H1 (cell line): ENCODE measurements at regions not wholly inside any gene's neighbourhood (a gene's known extent, or its start where the extent isn't known, plus 50 kb on each side); places are given as distances from the start of the nearest gene placed in this dataset.

ENCODE experiments used
- CTCF ChIA-PET: fragments of 300-600 bp; sonication (Branson Sonifier 250); formaldehyde crosslinking; loops from one replicate; lab custom pipeline; 2021; ENCODE audit not compliant: partially characterized antibody; lab: Charles Lee
- POLR2A ChIA-PET: fragments of 300-600 bp; sonication (Branson Sonifier 250); formaldehyde crosslinking; loops from one replicate; lab custom pipeline; 2021; ENCODE audit warnings: inconsistent platforms; ENCODE audit not compliant: partially characterized antibody; lab: Charles Lee
- DNase-seq, 2 experiments: peaks; one replicate each; pipeline versions ENCODE4 v3.0.0 to v3.0.0-alpha.2; 2010 to 2022; ENCODE audit warnings: low spot score in 2 of 2, low read depth in 1 of 2, mixed read lengths in 1 of 2
- FAIRE-seq: peaks from 2 replicates; lab custom pipeline; 2011; peaks lifted over from hg19 to GRCh38; lab: Jason Lieb, UNC
- H2AFZ ChIP-seq: 2 replicates; pipeline ENCODE4 v1.8.1; 2012; ENCODE audit warnings: low read length, inconsistent platforms
- H2AK5ac ChIP-seq: 2 replicates; pipeline ENCODE4 v1.6.1; 2013; ENCODE audit warnings: low read depth, low read length
- H2BK120ac ChIP-seq: replicated peaks from 2 replicates; pipeline ENCODE3; 2013; ENCODE audit warnings: low read depth, low read length, inconsistent platforms
- H2BK12ac ChIP-seq: 2 replicates; pipeline ENCODE4 v1.6.1; 2013; ENCODE audit warnings: low read depth, low read length
- H2BK15ac ChIP-seq: 2 replicates; pipeline ENCODE4 v1.6.1; 2013; ENCODE audit warnings: low read length
- H2BK20ac ChIP-seq: 2 replicates; pipeline ENCODE4 v1.6.1; 2013; ENCODE audit warnings: low read length
- H2BK5ac ChIP-seq: 2 replicates; pipeline ENCODE4 v1.6.1; 2013; ENCODE audit warnings: low read depth, low read length
- H3K14ac ChIP-seq: 2 replicates; pipeline ENCODE4 v1.6.1; 2013; ENCODE audit warnings: inconsistent platforms; ENCODE audit not compliant: insufficient read length
- H3K18ac ChIP-seq: 2 replicates; pipeline ENCODE4 v1.6.1; 2013; ENCODE audit warnings: low read length; ENCODE audit errors: extremely low read depth
- H3K23ac ChIP-seq: 2 replicates; pipeline ENCODE4 v1.6.1; 2013; ENCODE audit warnings: inconsistent platforms; ENCODE audit not compliant: insufficient read length
- H3K23me2 ChIP-seq: 2 replicates; pipeline ENCODE4 v1.6.1; 2013; ENCODE audit warnings: low read depth, low read length
- H3K27ac ChIP-seq: 2 replicates; pipeline ENCODE4 v1.6.1; 2011; ENCODE audit warnings: low read depth, low read length, inconsistent platforms
- H3K27me3 ChIP-seq, 4 experiments: replicated peaks in 1 of 4; 1 replicate in 1 of 4; 2 replicates in 3 of 4; pipeline versions ENCODE4 v1.6.1 to v1.8.1; 2011 to 2013; ENCODE audit warnings: low read length in 3 of 4, mild to moderate bottlenecking in 3 of 4, inconsistent platforms in 2 of 4, mixed read lengths in 2 of 4, moderate library complexity in 1 of 4; ENCODE audit not compliant: control insufficient read depth in 3 of 4, insufficient read depth in 3 of 4; ENCODE audit errors: extremely low read depth in 1 of 4
- H3K36me3 ChIP-seq, 4 experiments: 2 replicates each; pipeline versions ENCODE4 v1.6.1 to v1.8.1; 2011 to 2013; ENCODE audit warnings: mild to moderate bottlenecking in 4 of 4, low read length in 3 of 4, moderate library complexity in 2 of 4, control low read depth in 1 of 4, inconsistent platforms in 1 of 4; ENCODE audit not compliant: insufficient read depth in 4 of 4, control insufficient read depth in 2 of 4
- H3K4ac ChIP-seq: replicated peaks from 2 replicates; pipeline ENCODE3; 2013; ENCODE audit warnings: low read length, low read depth, mixed read lengths, inconsistent platforms; ENCODE audit not compliant: insufficient read length
- H3K4me1 ChIP-seq, 4 experiments: replicated peaks in 1 of 4; 1 replicate in 1 of 4; 2 replicates in 3 of 4; pipeline versions ENCODE4 v1.6.1 to v1.8.1; 2011 to 2013; ENCODE audit warnings: low read length in 3 of 4, inconsistent platforms in 2 of 4, mixed read lengths in 1 of 4; ENCODE audit not compliant: insufficient read depth in 4 of 4, control insufficient read depth in 3 of 4
- H3K4me2 ChIP-seq, 2 experiments: 2 replicates each; pipeline versions ENCODE4 v1.6.1 to v1.8.1; 2011 to 2013; ENCODE audit warnings: low read depth in 2 of 2, low read length in 2 of 2, control low read depth in 1 of 2, inconsistent platforms in 1 of 2, mild to moderate bottlenecking in 1 of 2; ENCODE audit not compliant: insufficient read depth in 1 of 2
- H3K4me3 ChIP-seq, 4 experiments: fragments of 200-600, 300-600 bp in 1 of 4; sonication (generic), shearing (Covaris generic), sonication (Bioruptor Twin) in 1 of 4; 2 replicates each; pipeline versions ENCODE4 v1.5.1 to v1.8.1; 2011 to 2016; ENCODE audit warnings: low read length in 4 of 4, low read depth in 3 of 4, control low read depth in 2 of 4, inconsistent platforms in 2 of 4, mild to moderate bottlenecking in 2 of 4, mixed read lengths in 1 of 4, moderate library complexity in 1 of 4; ENCODE audit not compliant: insufficient read depth in 2 of 4; ENCODE audit errors: extremely low read depth in 1 of 4
- H3K56ac ChIP-seq: replicated peaks from 2 replicates; pipeline ENCODE3; 2013; ENCODE audit warnings: low read depth, mild to moderate bottlenecking, mixed read lengths, low read length, inconsistent platforms; ENCODE audit not compliant: insufficient read length
- H3K79me1 ChIP-seq: 2 replicates; pipeline ENCODE4 v1.6.1; 2013; ENCODE audit warnings: low read depth, low read length, control low read depth
- H3K79me2 ChIP-seq, 2 experiments: 2 replicates each; pipeline versions ENCODE4 v1.6.1 to v1.8.1; 2012 to 2013; ENCODE audit warnings: low read length in 2 of 2, mild to moderate bottlenecking in 2 of 2, inconsistent platforms in 1 of 2; ENCODE audit not compliant: insufficient read depth in 2 of 2, control insufficient read depth in 1 of 2
- H3K9ac ChIP-seq, 4 experiments: replicated peaks in 1 of 4; 1 replicate in 1 of 4; 2 replicates in 3 of 4; pipeline versions ENCODE4 v1.6.1 to v1.8.1; 2011 to 2013; ENCODE audit warnings: low read depth in 3 of 4, low read length in 3 of 4, control low read depth in 2 of 4, mild to moderate bottlenecking in 2 of 4, moderate library complexity in 2 of 4, inconsistent platforms in 1 of 4; ENCODE audit errors: extremely low read depth in 1 of 4
- H3K9me3 ChIP-seq, 2 experiments: 2 replicates each; pipeline versions ENCODE4 v1.6.1 to v1.8.1; 2012 to 2013; ENCODE audit warnings: mild to moderate bottlenecking in 2 of 2, moderate library complexity in 2 of 2, control low read depth in 1 of 2, inconsistent platforms in 1 of 2, low read depth in 1 of 2, low read length in 1 of 2, mixed read lengths in 1 of 2; ENCODE audit not compliant: insufficient read depth in 2 of 2
- H4K20me1 ChIP-seq, 2 experiments: replicated peaks in 1 of 2; 2 replicates each; pipeline versions ENCODE3 to v1.8.1; 2011 to 2013; ENCODE audit warnings: inconsistent platforms in 2 of 2, low read length in 2 of 2, mild to moderate bottlenecking in 1 of 2; ENCODE audit not compliant: insufficient read depth in 2 of 2, control insufficient read depth in 1 of 2
- H4K5ac ChIP-seq: 2 replicates; pipeline ENCODE4 v1.6.1; 2013; ENCODE audit warnings: low read length, low read depth, mixed read lengths, inconsistent platforms; ENCODE audit not compliant: insufficient read length
- H4K8ac ChIP-seq: 2 replicates; pipeline ENCODE4 v1.8.0; 2013; ENCODE audit warnings: mild to moderate bottlenecking, moderate library complexity, low read length, inconsistent platforms; ENCODE audit not compliant: insufficient read depth; ENCODE audit errors: extremely low read depth
- H4K91ac ChIP-seq: replicated peaks from 2 replicates; pipeline ENCODE3; 2013; ENCODE audit warnings: low read length, mixed read lengths, inconsistent platforms; ENCODE audit not compliant: insufficient read length
- CBX8 ChIP-seq: fragments of 300-800, 300-1000 bp; sonication (generic); IDR thresholded peaks from 2 replicates; pipeline ENCODE4 v1.7.1; 2016; ENCODE audit warnings: low read depth, low read length, borderline replicate concordance
- GTF2F1 ChIP-seq: IDR thresholded peaks from 2 replicates; pipeline ENCODE4 v1.6.1; 2012; ENCODE audit warnings: low read depth, low read length, improper control_type of control experiment, borderline replicate concordance
- JUN ChIP-seq: IDR thresholded peaks from 2 replicates; pipeline ENCODE4 v1.6.1; 2011; ENCODE audit warnings: low read depth, mild to moderate bottlenecking, improper control_type of control experiment, low read length
- MAFK ChIP-seq: IDR thresholded peaks from 2 replicates; pipeline ENCODE4 v1.6.1; 2012; ENCODE audit warnings: low read depth, mild to moderate bottlenecking, improper control_type of control experiment, low read length
- NRF1 ChIP-seq: IDR thresholded peaks from 2 replicates; pipeline ENCODE4 v1.6.1; 2011; ENCODE audit warnings: mild to moderate bottlenecking, low read depth, low read length, improper control_type of control experiment
- PHF8 ChIP-seq: fragments of 200-600 bp; sonication (generic); conservative IDR thresholded peaks from 2 replicates; pipeline ENCODE4 v1.7.1; 2012; ENCODE audit warnings: low read depth, mild to moderate bottlenecking, inconsistent platforms, low read length, moderate library complexity
- RBBP5 ChIP-seq: IDR thresholded peaks from 2 replicates; pipeline ENCODE4 v1.7.1; 2012; ENCODE audit warnings: low read depth, mild to moderate bottlenecking, inconsistent platforms, low read length, moderate library complexity, borderline replicate concordance
- SP1 ChIP-seq: IDR thresholded peaks from 2 replicates; pipeline ENCODE4 v1.6.1; 2011; ENCODE audit warnings: low read depth, low read length
- WGBS, 2 experiments: shearing (Covaris generic) in 1 of 2; methylation state at CpG; one replicate each; pipeline versions ENCODE4 v1.1.6 to v1.1.7; 2013 to 2015; ENCODE audit warnings: low lambda C conversion rate in 2 of 2, mixed read lengths in 2 of 2, inconsistent platforms in 1 of 2, low coverage in 1 of 2, missing lambda C conversion rate in 1 of 2; ENCODE audit not compliant: insufficient replicate concordance in 2 of 2, insufficient coverage in 1 of 2, insufficient read length in 1 of 2; ENCODE audit errors: extremely low coverage in 1 of 2, missing lambda C conversion rate in 1 of 2; 5-methylcytosine and 5-hydroxymethylcytosine counted together

- no peak overlapping the region for H3K9ac ChIP-seq
- CTCF ChIA-PET, result interaction anchor here (0.6 to 2.7 kb wide), 4 partner anchors 11 to 725 kb away, joined by 3 to 18 read pairs (median 4); no protein-coding TSS in a partner anchor
- no peak for FAIRE-seq
Measured at GRCh38 chr5:69011910-69012309, 81.9 kb upstream of the SLC30A5 start.

More at GRCh38 chr5:69011910-69012309, 81.9 kb upstream of the SLC30A5 start:
- Histone ChIP-seq H3K27me3 (no peaks in the 10 kb centered on the region), H3K79me1 (no peaks in the 10 kb centered on the region), H3K79me2 (no peaks in the 10 kb centered on the region), H3K36me3 (no peaks in the 10 kb centered on the region), H3K14ac (no peak overlapping the region), H4K20me1 (no peaks in the 10 kb centered on the region), H3K9me3 (no peaks in the 10 kb centered on the region), H2AK5ac (no peak overlapping the region), H3K4me2 (no peak overlapping the region), H3K23me2 (no peaks in the 10 kb centered on the region; the same call in 1 of the 2 replicates), H2AFZ (no peak overlapping the region), H4K91ac (no peak overlapping the region)
- WGBS, 2 experiments, result 89% methylated on average over 5 of the region's 5 CpGs; no CpG with 5 or more reads in 1 of the 2 experiments
- POLR2A ChIA-PET, result no interaction called here
- TF ChIP-seq PHF8, result no peak
- TF ChIP-seq JUN, result no peak
- no peak for TF ChIP-seq CBX8
- no peak for TF ChIP-seq RBBP5
- no peak for TF ChIP-seq GTF2F1
- no peak for TF ChIP-seq SP1
- no peak for TF ChIP-seq NRF1
- TF ChIP-seq MAFK, result no peak
- TF ChIP-seq, all 59 proteins: peak for 0
- Histone ChIP-seq H3K18ac (no peak overlapping the region), H3K27ac (no peak overlapping the region), H2BK12ac (no peak overlapping the region), H4K8ac (no peak overlapping the region), H2BK5ac (no peak overlapping the region), H4K5ac (no peak overlapping the region), H3K23ac (no peak overlapping the region), H3K4me3 (no peak overlapping the region), H3K56ac (no peak overlapping the region), H2BK120ac (no peak overlapping the region), H3K4ac (no peak overlapping the region), H2BK15ac (no peak overlapping the region), H3K4me1 (no peaks in the 10 kb centered on the region), H2BK20ac (no peak overlapping the region)
- DNase-seq, result no peak
